Stimulated activated CD4-positive, alpha-beta T cell treated with anti-CD3 and anti-CD28 coated beads, Interleukin-1b, Interleukin-23, amount 100 ng/mL, for 24 hours (primary cell): ENCODE measurements at regions not wholly inside any gene's neighbourhood (a gene's known extent, or its start where the extent isn't known, plus 50 kb on each side); places are given as distances from the start of the nearest gene placed in this dataset.
"Not testable (repeated sequence)": the region's sequence is repeated elsewhere in the genome, so short reads cannot be mapped to it uniquely, and the experiment has no call there.

Source experiments
- DNase-seq, 4 experiments: peaks; one replicate each; pipeline ENCODE4 v3.0.0-alpha.2; 2020; ENCODE audit warnings: low read depth in 4 of 4, low spot score in 1 of 4

- DNase-seq: no peak
Observed at GRCh38 chr3:163573324-163573723, 1505.0 kb downstream of the SI start.

- no peak for DNase-seq
Observed at GRCh38 chr3:163572856-163573255, 1505.4 kb downstream of the SI start.

- no peak for DNase-seq
Observed at GRCh38 chr3:163563485-163563884, 1514.8 kb downstream of the SI start.

- no peak for DNase-seq
Observed at GRCh38 chr3:163562625-163563024, 1515.7 kb downstream of the SI start.

- DNase-seq: no peak
Observed at GRCh38 chr3:163561151-163561550, 1517.1 kb downstream of the SI start.

- no peak for DNase-seq
Observed at GRCh38 chr3:163560459-163560858, 1517.8 kb downstream of the SI start.

- DNase-seq: no peak
Observed at GRCh38 chr3:163556813-163557523, 1521.3 kb downstream of the SI start.

GRCh38 chr3:163555918-163556317 lies 1522.4 kb downstream of the SI start:
- DNase-seq: no peak

GRCh38 chr3:163552659-163552966 lies 1525.7 kb downstream of the SI start:
- no peak for DNase-seq

GRCh38 chr3:163551915-163552658 lies 1526.2 kb downstream of the SI start:
- not testable (repeated sequence) for DNase-seq

GRCh38 chr3:163548015-163548414 lies 1530.3 kb downstream of the SI start:
- no peak for DNase-seq

GRCh38 chr3:163547014-163547685 lies 1531.1 kb downstream of the SI start:
- no peak for DNase-seq

- no peak for DNase-seq
Observed at GRCh38 chr3:163543662-163544061, 1534.6 kb downstream of the SI start.

GRCh38 chr3:163541629-163542028 lies 1536.7 kb downstream of the SI start:
- DNase-seq: no peak

GRCh38 chr3:163538387-163538786 lies 1539.9 kb downstream of the SI start:
- DNase-seq: no peak

GRCh38 chr3:163533381-163533780 lies 1544.9 kb downstream of the SI start:
- DNase-seq: no peak

GRCh38 chr3:163523375-163523774 lies 1554.9 kb downstream of the SI start:
- no peak for DNase-seq

GRCh38 chr3:163521261-163521660 lies 1557.0 kb downstream of the SI start:
- DNase-seq: no peak

- no peak for DNase-seq
Observed at GRCh38 chr3:163518065-163518464, 1560.2 kb downstream of the SI start.

- no peak for DNase-seq
Observed at GRCh38 chr3:163513149-163513657, 1565.1 kb downstream of the SI start.

- no peak for DNase-seq
Observed at GRCh38 chr3:163508206-163508605, 1570.1 kb downstream of the SI start.

GRCh38 chr3:163504974-163505373 lies 1573.3 kb downstream of the SI start:
- no peak for DNase-seq
